ENCODE measurements at regions not wholly inside any gene's neighbourhood (a gene's known extent, or its start where the extent isn't known, plus 50 kb on each side); places are given as distances from the start of the nearest gene placed in this dataset.

DNA sequence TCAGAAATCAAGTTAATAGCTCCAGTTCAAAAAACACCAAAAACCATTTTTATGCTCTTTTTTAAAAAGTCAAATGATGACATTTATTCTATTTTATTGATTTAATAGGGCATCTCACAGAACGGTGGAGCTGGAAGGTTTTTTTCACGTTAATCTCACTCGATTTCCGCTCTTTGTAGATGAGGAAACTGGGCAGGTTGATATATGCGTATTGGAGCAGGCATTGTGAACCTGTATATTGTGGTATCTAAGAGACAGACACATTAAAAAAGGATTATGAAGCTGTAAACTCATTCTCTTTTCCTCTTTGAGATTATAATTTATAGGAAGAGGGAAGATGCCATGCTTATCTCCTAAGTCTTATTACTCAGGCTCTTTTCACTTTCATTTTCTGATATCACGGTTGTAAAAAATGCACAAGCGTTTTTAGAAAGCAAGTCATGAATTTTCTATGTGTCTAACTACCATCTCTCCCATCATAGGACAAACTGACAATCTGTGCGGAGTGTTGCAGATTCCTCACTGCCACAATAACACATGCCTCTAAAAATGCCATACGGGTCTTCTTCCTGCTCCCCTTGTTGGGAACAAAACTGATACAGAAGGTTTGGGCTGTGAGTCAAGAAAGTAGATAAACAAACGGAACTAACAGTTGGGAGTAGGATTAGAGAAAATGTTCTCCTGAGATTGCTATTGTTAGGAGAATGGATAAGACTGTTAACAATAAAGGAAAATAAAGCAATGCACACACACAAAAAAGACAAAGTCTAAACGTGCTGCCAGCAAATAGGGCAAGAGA lies 1997.7 kb downstream of the MAT2B start:
- H3K27me3 ChIP-seq = no peaks in the 10 kb centered on the region
- no peaks in the 10 kb centered on the region for H3K4me1 ChIP-seq (ENCODE audit: insufficient read depth)
- 59% methylated on average over 11 of the region's 11 CpGs for WGBS (ENCODE audit: low lambda C conversion rate, missing lambda C conversion rate)
- no peak overlapping the region for H3K4me3 ChIP-seq
- H3K27ac ChIP-seq = no peak overlapping the region
- peak overlapping the region; percentile 53 for H3K4me2 ChIP-seq
- H4K20me1 ChIP-seq (ENCODE audit: insufficient read depth, poor library complexity, severe bottlenecking) = no peaks in the 10 kb centered on the region
- TF ChIP-seq EZH2phosphoT487 (IDR thresholded peaks at IDR 0.05; ENCODE audit: low read depth, severe bottlenecking, unreplicated experiment) (no peak), EZH2 (IDR thresholded peaks at IDR 0.05; ENCODE audit: borderline replicate concordance) (no peak)
- TF ChIP-seq, protein P1, sequence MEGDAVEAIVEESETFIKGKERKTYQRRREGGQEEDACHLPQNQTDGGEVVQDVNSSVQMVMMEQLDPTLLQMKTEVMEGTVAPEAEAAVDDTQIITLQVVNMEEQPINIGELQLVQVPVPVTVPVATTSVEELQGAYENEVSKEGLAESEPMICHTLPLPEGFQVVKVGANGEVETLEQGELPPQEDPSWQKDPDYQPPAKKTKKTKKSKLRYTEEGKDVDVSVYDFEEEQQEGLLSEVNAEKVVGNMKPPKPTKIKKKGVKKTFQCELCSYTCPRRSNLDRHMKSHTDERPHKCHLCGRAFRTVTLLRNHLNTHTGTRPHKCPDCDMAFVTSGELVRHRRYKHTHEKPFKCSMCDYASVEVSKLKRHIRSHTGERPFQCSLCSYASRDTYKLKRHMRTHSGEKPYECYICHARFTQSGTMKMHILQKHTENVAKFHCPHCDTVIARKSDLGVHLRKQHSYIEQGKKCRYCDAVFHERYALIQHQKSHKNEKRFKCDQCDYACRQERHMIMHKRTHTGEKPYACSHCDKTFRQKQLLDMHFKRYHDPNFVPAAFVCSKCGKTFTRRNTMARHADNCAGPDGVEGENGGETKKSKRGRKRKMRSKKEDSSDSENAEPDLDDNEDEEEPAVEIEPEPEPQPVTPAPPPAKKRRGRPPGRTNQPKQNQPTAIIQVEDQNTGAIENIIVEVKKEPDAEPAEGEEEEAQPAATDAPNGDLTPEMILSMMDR (IDR thresholded peaks at IDR 0.05; ENCODE audit: poor library complexity) = no peak
- H3K9me2 ChIP-seq (replicated peaks; ENCODE audit: insufficient read depth) = no peaks in the 10 kb centered on the region
- H3K79me2 ChIP-seq = no peaks in the 10 kb centered on the region
- H3K9me3 ChIP-seq (ENCODE audit: low read depth) = no peaks in the 10 kb centered on the region
- no peaks in the 10 kb centered on the region for H3K36me3 ChIP-seq (replicated peaks; ENCODE audit: insufficient read depth, low read depth)
- H2AFZ ChIP-seq = no peak overlapping the region
- no peak for DNase-seq (ENCODE audit: low spot score)

DNA sequence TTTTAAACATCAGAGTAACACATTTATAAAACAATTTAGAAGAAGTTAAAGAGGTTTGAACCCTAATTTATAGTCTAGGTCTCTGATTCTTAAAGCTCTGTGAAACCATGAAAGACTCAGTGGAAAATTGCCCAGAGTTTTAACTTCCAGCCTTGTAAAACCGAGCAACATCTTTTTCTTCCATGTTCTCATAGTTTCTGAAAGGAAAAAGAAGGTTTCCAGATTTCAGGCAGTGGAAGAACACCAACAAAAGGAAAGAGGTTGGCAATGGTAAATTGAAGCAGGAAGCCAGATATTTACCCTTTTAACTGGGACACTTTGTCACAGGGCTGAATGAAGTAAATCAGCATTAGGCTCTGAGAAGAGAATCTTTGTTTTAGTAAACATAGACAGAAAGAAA lies 1999.3 kb downstream of the MAT2B start:
- 65% methylated on average over 1 of the region's 1 CpG for WGBS (ENCODE audit: low lambda C conversion rate, missing lambda C conversion rate)
- no peaks in the 10 kb centered on the region for H4K20me1 ChIP-seq (ENCODE audit: insufficient read depth, poor library complexity, severe bottlenecking)
- H2AFZ ChIP-seq = no peak overlapping the region
- no peak overlapping the region for H3K4me3 ChIP-seq
- no peaks in the 10 kb centered on the region for H3K36me3 ChIP-seq (replicated peaks; ENCODE audit: insufficient read depth, low read depth)
- no peaks in the 10 kb centered on the region for H3K9me2 ChIP-seq (replicated peaks; ENCODE audit: insufficient read depth)
- H3K27me3 ChIP-seq = no peaks in the 10 kb centered on the region
- no peak overlapping the region for H3K27ac ChIP-seq
- H3K9me3 ChIP-seq (ENCODE audit: low read depth) = no peaks in the 10 kb centered on the region
- no peak overlapping the region for H3K4me2 ChIP-seq
- TF ChIP-seq EZH2 (IDR thresholded peaks at IDR 0.05; ENCODE audit: borderline replicate concordance) = no peak
- H3K79me2 ChIP-seq = no peaks in the 10 kb centered on the region
- no peaks in the 10 kb centered on the region for H3K4me1 ChIP-seq (ENCODE audit: insufficient read depth)
- DNase-seq (ENCODE audit: low spot score) = no peak

DNA sequence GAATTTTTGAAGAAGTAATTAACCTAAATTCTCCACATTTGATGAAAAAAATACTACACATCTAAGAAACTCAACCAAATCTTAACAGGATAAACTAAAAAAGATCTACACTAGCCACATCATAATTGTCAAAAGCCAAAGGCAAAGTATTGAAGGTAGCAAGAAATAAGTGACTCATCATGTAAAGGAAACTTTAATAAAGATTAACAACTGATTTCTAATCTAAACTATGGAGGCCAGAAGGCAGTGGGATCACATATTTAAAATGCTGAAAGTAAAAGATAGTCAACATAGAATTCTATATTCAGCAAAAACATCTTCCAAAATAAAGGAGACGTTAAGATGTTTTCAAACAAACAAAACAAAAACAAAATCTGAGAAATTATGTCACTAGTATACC lies 2002.9 kb downstream of the MAT2B start:
- WGBS (ENCODE audit: low lambda C conversion rate, missing lambda C conversion rate) = 100% methylated on average over 1 of the region's 1 CpG
- Histone ChIP-seq H3K4me2 (no peak overlapping the region), H3K79me2 (no peaks in the 10 kb centered on the region), H3K9me2 (replicated peaks; ENCODE audit: insufficient read depth) (no peaks in the 10 kb centered on the region), H3K9me3 (ENCODE audit: low read depth) (no peaks in the 10 kb centered on the region), H3K27me3 (no peaks in the 10 kb centered on the region), H2AFZ (no peak overlapping the region), H3K27ac (no peak overlapping the region), H3K4me1 (ENCODE audit: insufficient read depth) (no peaks in the 10 kb centered on the region), H4K20me1 (ENCODE audit: insufficient read depth, poor library complexity, severe bottlenecking) (no peaks in the 10 kb centered on the region), H3K36me3 (replicated peaks; ENCODE audit: insufficient read depth, low read depth) (no peaks in the 10 kb centered on the region), H3K4me3 (no peak overlapping the region)
- no peak for DNase-seq (ENCODE audit: low spot score)
- TF ChIP-seq EZH2phosphoT487 (IDR thresholded peaks at IDR 0.05; ENCODE audit: low read depth, severe bottlenecking, unreplicated experiment) (no peak), EZH2 (IDR thresholded peaks at IDR 0.05; ENCODE audit: borderline replicate concordance) (no peak)
- TF ChIP-seq, protein P1 (IDR thresholded peaks at IDR 0.05; ENCODE audit: poor library complexity) = no peak

DNA sequence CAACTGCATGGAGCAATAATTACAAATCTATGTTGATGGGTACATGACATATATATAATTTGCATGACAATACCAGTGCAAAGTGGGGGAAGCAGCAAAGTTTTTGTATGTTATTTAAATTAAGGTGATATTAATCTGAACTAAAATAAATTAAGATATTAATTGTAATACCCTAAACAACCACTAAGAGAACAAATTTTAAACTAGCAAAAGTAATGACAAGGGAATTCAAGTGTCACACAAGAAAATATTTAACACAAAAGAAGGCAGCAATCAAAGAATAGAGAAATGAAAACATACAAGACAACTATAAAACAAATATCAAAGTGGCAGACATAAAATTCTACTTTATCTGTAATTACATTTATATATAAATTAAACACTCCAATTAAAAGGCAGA lies 2003.4 kb downstream of the MAT2B start:
- H3K4me3 ChIP-seq = no peak overlapping the region
- no peak overlapping the region for H2AFZ ChIP-seq
- H3K4me1 ChIP-seq (ENCODE audit: insufficient read depth) = no peaks in the 10 kb centered on the region
- H3K27ac ChIP-seq = no peak overlapping the region
- H3K36me3 ChIP-seq (replicated peaks; ENCODE audit: insufficient read depth, low read depth) = no peaks in the 10 kb centered on the region
- TF ChIP-seq EZH2 (IDR thresholded peaks at IDR 0.05; ENCODE audit: borderline replicate concordance) (no peak), EZH2phosphoT487 (IDR thresholded peaks at IDR 0.05; ENCODE audit: low read depth, severe bottlenecking, unreplicated experiment) (no peak)
- TF ChIP-seq, protein P1 (IDR thresholded peaks at IDR 0.05; ENCODE audit: poor library complexity) = no peak
- no peak for DNase-seq (ENCODE audit: low spot score)
- no peak overlapping the region for H3K4me2 ChIP-seq
- no peaks in the 10 kb centered on the region for H3K27me3 ChIP-seq
- no peaks in the 10 kb centered on the region for H3K9me2 ChIP-seq (replicated peaks; ENCODE audit: insufficient read depth)
- no peaks in the 10 kb centered on the region for H4K20me1 ChIP-seq (ENCODE audit: insufficient read depth, poor library complexity, severe bottlenecking)
- H3K79me2 ChIP-seq = no peaks in the 10 kb centered on the region
- H3K9me3 ChIP-seq (ENCODE audit: low read depth) = no peaks in the 10 kb centered on the region

Data from hepatocyte (in vitro differentiated cells).